Activated T-helper 9 cell treated with anti-CD3 and anti-CD28 coated beads, Interleukin-2, amount 50 U/mL, for 16 hours (primary cell): ENCODE measurements at regions not wholly inside any gene's neighbourhood (a gene's known extent, or its start where the extent isn't known, plus 50 kb on each side); places are given as distances from the start of the nearest gene placed in this dataset.
"Not testable (repeated sequence)": the region's sequence is repeated elsewhere in the genome, so short reads cannot be mapped to it uniquely, and the experiment has no call there.

Source experiments
- DNase-seq: peaks from one replicate; pipeline ENCODE4 v3.0.0-alpha.2; 2020; ENCODE audit warnings: low read depth

DNA sequence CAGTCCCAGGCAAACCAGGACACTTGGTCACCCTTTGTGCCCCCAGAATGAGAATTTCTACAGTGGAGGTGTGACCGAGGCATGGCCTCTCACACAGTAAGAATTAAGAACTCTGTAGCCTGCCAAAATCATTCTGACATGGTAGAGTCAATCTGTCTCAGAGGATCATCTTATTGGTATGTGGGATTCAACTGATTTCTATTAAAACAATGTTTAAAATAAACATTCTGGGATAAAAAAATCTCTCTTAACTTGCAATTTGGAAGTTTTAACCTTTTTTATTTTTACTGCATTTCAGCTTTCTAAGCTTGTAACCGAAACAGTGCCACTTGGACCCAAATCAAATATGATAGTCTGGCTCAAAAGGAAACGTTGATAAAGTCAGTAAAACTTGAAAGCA, 165.4 kb upstream of the LDB2 start:
- no peak for DNase-seq

DNA sequence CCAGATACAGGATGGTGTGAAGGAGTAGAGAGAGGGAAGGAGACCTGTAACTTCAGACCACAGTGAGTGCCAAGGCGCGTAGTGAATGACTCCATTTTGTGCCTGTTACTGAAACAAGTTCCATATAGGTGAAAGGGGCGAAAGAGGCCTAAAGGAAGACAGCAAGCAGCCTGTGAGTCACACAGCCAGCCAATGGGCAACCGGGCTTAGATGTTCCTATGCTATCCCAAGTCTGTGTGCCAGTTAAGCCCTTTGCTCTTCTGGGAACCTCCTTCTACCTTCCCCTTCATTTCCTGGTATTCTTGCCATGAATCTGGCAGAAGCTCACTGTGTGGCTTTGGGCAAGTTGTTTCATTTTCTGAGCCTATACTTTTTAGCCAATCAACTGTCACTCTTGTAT, 161.8 kb upstream of the LDB2 start:
- no peak for DNase-seq

DNA sequence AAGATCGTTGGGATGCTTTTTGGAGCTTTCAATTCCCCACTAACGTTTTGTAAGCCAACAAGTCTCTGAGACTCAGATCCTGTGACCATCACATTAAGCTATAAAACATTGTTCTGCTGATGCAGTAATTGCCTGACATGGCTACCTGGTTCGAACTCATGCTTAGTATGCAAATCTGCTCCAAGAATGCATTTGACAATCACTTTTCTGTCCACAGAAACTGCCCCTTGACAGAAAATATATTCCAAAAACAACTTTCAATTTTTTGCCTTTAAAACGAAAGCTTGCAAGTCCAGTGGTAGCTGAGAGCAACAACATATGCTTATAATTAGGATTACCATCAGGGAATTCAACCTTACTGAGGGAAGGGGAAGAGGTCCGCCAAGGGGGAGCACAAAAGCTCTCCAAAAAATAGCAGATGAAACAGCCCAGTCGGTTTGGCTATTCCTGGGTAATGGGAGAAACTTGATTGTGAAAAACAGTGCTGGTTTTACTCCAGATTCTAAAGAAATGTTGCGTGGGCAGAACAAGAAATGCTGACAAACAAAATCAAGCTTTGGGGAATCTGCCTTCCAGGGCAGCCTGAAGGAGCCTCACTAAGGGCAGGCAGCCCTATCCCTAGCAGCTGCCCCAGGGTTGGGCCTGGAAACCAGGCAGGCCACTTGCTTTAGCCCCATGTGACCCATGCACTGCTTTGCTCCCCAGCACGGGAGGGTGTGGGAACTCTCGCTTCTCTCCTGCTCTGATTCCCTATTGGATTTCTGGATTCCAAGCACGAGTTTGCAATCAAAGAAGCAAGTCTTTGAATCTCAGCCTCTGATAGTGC, 160.7 kb upstream of the LDB2 start:
- no peak for DNase-seq

DNA sequence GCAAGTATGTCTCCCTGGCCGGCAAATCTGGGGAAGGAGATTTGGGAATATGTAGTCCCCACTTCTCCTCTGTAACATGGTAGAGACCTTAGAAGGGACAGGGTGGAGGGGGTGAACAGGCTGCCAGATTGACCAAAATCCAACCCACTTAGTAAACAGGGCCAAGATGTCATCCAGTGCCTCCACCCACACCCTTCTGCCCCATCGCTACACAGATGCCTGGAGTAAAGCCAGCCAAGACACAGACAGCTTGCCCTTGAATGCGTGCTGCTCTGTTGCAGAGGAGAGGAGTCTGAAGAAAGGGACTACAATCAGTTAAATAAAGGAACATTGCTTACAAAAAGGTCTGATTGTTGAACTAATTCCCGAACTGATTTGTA, 160.1 kb upstream of the LDB2 start:
- no peak for DNase-seq

DNA sequence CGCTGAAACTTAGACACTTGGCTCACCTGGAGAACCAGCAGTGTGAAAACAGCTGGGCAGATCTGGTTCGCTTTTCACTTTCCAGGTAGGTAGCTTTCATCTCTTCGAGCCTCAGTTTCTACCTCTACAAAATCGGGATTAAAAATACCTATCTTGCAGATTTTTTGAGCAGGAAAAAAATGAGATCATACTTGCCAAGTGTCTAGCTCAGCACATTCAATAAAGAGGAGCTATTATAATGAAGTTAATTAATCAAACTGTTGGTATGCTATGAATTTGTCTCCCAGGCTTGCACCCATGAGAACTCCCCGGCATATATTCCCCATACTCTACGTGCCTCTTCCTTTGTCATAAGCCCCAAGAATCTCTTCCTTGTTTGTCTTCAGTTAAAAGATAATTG, 158.6 kb upstream of the LDB2 start:
- no peak for DNase-seq

DNA sequence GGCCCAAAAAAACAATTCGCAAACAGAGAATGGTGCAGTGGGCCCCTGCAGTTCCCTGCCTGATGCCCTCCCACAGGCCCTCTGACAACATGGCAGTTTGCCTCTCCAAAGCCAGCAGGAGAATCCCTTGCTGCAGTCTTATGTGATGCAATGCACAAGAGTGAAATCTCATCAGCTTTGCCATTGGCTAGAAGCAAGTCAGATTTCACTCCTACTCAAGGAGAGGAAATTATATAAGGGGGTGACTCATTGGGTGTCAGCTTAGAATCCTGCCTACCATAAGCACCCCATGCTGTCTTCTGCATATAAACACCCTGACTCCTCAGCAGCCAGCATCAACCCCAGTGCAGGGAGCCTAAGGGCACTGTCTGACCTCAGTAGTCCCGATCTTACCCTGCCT, 157.3 kb upstream of the LDB2 start:
- DNase-seq, result no peak

DNA sequence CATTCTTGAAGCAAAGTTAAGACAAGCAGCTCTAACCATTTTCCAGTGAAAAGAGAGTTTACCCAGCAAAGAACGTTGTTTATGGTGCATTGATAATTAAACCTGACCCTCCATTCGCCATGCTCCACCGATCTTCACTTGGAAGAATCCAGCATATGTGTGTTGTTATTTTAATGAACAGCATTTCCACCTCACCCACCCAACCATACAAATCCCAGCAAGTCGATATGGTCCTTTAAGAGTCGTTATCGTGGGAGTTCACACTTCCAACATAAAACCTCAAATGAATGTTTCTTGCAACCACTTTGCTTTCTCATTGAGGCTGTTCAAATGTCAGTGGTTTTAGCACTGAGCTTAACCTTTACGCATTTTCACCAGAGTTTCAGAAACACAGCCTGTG, 147.4 kb upstream of the LDB2 start:
- DNase-seq, result no peak

DNA sequence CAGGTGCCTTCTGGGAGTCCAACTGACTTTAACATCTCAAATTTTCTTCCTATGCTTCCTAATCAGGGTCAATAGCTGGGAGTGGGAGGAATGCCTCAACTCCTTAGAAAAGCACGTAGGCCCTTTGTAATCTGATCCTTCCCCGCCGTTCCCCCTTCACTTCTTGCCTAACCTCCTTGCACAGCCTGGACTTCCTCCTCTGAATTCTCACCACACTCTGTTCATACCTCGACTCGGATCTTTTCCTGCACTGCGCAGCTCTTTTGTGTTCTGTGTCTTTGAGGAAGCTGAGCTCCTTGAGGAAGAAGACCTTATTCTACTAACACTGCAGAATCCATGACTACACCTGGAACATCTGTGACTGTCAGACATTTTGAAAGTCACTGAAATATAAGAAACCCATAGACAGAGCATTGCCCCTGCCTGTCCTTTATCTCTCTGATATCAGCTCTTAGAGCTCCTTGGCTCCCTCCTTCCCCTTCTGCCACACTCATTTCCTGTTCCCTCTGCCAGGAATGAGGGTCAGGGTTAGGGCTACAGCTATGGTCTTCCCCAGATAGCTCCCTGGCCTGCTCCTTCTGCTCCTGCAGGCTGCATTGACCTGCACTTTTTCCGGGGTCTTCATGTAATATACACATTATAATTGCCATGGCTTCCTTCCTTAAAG, 140.2 kb upstream of the LDB2 start:
- no peak for DNase-seq

DNA sequence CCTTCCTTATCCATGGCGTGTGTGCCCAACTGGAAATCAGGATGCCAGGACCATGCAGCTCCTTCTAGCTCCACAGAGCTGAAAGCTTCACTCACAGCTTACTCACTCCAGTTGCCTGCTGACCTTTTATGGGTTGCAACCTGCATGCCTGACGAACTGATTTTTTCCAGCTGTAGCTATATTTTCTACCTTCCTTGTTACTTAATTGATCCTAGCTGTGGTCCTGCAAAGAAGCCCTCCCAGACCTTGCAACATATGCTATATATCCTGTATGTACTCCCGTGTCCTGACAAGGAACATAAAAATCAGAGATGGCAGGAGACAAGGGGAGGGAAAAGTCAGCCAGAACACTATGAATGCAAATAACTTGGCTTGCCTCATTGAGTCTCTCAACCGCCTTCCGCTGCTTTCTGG, 135.3 kb upstream of the LDB2 start:
- no peak for DNase-seq

DNA sequence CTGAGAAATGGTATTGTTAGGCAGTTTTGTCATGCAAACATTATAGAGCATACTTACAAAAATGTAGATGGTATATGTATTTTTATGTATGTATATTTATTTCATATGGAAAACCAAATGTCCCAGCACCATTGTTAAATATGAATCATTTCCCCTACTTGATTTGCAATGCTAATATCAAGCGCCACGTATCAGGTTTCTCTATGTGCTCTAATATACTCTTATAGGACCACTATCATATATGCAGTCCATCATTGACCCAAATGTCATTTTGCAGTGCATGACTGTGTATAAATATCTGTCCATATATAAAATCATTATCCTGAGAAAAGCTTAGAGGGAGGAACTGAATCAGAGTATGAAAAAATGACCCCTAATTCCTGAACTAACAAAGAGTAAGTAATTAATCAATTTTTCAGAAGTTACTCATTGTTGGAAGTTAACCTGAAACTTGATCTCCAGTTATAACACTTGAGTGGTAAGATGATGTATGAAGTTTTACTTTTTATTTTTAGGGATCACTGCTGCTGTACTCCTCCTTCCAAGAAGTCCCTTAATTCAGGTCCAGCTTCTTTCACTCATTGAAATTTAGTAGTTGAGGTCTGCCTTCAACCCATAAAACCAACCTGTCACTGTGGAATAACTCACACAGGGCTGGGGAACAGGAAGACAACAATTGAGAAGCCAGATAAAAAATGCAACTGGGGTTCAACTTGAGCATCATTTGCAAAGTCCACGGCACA, 134.8 kb upstream of the LDB2 start:
- DNase-seq, result no peak

DNA sequence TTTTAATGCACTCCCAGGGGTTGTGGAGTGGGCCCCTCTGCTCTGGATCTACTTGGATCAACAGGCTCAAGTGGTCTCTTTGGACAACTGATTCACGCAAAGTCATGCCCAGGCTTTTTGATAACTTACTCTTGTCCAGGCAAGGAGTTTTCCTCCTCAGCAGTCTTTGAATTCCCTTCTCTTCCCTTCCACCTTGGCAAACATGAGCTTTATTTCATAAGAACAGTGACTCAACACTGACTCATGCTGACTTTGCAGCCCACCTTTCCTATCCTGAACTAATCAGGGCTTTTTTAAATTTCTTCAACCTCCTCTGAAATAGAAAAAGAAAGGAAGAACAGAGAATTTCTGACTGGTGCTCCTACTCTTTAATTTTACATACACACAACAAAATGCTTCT, 132.1 kb upstream of the LDB2 start:
- no peak for DNase-seq

DNA sequence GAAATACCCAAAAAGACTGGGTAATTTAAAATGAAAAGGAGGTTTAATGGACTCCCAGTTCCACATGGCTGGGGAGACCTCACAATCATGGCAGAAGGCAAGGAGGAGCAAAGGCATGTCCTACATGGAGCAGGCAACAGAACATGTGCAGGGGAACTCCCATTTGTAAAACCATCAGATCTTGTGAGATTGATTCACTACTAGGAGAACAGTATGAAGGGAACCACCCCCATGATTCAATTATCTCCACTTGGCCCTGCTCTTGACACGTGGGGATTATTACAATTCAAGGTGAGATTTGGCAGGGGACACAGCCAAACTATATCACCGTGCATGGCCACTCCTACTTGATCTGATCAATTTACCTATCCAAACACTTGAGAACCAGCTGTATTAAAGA, 131.5 kb upstream of the LDB2 start:
- DNase-seq, result no peak

DNA sequence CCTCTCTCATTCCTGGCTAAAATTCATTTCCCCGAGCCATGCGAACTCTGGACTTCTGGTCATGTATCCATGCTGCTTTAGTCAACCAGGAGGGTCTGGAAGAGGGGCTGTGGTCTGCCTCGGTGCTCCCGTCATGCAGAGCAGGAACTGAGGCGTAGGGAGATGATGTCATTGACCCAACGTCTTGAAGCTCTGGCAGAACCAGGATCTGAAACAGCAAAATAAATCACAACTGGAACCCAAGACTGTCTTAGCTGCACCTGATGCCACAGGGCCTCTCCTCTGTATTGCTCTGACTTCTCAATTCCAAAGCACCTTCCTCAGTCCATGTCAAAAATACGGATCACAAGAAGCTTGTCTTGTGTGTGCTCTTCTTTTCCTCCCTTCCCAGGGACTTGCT, 131.0 kb upstream of the LDB2 start:
- DNase-seq, result no peak

DNA sequence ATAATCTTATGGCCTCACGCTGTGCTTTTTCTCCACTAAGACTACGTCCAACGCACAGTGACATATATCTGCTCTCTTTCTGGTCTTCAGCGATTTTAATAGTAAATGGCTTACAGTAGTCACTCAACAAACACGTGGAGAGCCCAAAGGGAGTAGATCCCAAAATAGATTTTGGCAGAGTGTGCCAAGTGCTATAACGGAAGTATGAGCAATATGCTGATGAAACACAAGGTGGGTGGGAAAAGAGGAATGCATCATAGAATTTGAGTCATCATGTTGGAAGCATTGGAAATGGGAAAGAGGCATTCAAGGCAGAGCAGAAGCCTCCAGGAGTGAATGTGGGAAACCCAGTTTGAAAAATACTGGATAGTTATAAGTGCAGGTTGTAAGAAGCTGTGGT, 129.1 kb upstream of the LDB2 start:
- DNase-seq, result no peak

DNA sequence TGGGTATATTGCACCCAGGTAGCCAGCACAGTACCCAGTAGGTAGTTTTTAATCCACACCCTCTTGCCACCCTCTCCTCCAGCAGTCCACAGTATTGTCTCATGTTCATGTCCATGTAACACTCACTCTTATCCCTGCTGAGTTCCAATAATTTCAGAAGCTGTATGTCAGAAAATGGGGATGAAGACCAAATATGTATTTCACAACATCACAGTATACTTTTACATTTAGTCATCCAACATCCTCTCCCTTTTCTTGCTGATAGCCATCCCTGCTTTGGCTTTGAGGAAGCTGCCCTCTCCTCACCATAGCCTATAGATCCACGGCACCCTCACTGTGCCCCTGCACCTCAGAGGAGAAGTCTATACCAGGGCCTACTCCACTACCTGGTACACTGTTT, 126.0 kb upstream of the LDB2 start:
- DNase-seq, result no peak

DNA sequence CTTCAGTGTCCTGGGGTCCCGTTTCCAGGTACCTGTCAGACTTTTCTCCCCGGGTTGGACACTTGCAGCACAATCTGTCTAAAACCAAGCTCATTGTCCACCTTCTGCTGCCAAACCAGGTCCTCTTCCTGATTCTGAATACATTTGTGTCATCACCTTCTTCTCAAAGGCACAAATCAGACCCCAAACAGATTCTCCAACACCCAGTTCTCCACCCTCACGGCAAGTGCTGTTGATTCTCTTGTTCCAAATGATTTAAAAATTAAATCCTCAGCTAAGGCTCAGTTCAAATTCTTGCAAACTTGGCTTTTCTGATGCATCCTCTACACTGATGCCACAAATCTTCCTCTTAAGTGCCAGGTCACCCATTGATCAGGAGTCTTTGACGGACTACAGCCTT, 122.5 kb upstream of the LDB2 start:
- no peak for DNase-seq

DNA sequence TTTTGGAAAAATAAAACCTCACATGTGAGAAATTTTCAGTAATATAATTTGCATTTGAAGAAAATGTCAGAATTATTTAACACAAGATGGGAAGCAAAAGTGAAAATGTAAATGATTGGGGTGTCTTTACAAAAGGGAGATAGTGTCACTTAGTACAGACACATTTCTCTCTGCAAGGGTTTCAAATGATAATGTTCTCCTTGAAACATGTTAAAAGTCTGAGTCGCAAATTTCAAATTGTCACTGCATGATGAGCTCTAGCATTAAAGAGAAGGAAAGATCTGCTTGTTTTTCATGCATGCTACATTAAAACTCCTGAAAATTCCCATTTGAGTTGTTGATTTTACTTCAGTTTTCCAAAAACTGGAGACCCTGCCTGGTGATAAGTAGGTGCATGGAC, 122.0 kb upstream of the LDB2 start:
- no peak for DNase-seq

DNA sequence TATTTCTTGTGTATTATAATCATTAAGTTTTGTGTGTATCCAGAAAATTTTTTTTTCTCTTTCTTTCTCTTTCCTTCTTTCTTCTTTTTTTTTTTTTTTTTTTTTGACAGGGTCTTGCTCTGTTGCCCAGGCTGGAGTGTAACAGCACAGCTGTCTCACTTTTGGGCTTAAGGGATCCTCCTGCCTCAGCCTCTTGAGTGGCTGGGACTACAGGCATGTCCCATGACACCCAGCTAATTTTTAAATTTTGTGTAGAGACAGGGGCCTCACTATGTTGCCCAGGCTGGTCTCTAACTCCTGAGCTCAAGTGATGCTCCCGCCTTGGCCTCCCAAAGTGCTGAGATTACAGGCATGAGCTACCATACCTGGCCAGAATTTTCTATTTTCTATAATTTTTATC, 120.2 kb upstream of the LDB2 start:
- DNase-seq, result not testable (repeated sequence)

DNA sequence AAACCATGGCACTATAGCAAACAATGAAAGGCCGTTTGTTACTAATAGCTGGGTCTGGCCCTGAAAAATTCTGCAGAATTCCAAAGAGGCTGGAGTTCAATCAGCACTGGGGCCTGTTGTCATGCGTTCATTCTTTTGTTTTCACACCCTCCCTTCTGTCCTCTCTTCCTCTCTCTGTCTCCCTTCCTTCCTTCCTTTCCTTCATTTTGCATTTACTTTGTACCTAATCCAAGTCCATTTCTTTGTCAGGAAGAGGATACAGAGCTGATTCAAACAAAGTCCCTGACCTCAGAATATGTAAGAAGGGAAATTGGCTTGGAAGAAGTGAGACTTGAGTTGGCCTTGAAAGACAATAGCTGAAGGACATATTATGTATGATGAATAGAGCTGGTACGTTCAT, 119.6 kb upstream of the LDB2 start:
- no peak for DNase-seq

DNA sequence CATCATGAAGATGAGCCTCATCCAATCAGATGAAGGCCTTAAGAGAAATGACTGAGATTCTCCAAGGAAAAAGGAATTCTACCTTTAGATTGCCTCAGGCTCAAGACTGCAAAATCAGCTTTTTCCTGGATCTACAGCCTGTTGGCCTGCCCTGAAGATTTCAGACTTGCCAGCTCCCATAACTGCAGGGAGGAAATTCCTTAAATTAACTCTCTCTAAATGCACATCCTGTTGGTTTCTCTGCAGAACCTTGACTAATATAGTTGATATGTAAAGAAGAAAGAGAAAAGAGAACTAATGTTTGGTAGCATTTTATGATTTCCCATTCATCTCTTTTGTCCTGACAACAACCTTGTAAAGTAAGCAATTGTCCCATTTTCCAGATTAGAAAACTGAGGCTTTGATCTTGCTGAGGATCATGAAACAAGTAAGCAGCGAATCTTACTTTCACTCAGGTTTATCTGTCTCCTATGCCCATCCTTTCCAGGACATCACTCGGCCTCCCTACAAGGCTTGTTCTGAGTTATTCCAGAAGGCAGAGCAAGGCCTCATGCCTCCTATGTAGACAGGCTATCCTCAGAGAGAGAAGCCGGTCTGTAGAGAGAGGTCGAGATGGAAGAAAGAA, 115.0 kb upstream of the LDB2 start:
- DNase-seq, result no peak

DNA sequence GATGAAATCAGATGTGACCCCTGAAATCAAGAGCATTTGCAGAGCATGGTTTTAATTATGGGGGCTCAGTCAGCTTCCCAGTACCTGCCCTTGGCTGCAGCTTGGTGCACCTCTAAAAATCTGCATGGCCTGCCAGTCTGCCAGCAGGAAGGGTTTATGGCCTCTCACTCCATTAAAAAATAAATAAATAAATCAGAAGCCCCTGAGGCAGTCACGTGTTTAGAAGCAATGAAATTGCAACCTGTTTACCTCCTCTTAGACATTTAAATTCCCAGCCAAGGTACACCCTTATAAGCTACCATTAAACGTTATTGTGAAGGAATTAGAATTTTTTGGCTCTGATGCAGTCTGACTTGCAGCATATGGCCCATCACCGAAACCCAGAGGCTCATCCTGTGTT, 114.0 kb upstream of the LDB2 start:
- no peak for DNase-seq

DNA sequence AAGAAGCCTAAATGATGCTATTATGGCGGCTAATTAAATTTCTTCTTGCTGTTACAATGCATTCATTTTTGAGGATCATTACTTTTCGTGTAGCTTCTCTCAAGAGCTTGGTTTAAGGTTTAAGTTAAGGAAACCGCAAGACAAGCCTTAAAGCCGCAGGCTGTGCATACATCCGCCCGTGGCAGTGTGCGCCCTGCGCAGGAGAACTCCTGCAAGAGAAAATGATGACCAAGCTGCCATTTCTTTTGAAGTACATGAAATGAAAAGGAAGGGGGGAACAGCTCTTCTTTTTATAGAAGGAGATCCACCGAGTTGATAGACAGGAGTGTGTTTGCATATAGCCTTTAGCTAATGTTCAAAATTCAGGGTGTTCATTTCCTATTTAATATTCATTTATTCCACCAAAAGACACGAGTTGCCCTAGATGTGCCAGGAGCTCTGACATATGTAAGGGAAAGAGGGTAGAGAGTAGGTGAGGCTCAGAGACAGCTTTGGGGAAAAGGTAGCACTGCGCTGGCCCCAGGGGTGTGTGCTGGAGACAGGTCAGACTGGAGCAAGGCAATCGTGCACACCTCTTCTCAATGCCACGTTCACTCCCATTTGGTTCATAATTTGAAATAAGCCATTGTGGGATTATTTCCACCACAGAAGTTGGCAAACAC, 112.1 kb upstream of the LDB2 start:
- no peak for DNase-seq
